K562 (cell line): ENCODE measurements at regions not wholly inside any gene's neighbourhood (a gene's known extent, or its start where the extent isn't known, plus 50 kb on each side); places are given as distances from the start of the nearest gene placed in this dataset.

ENCODE experiments used
- ATAC-seq: fragments of 200-7000 bp; cut with Tn5 transposase; 3 replicates; pipeline ENCODE4 v1.9.1; 2020; ENCODE audit warnings: moderate library complexity
- BruUV-seq: library from RNA; stranded (reverse); fragments of 400-500 nt; replicated peaks from 2 replicates; lab custom pipeline; 2021; lab: Mats Ljungman, UMichigan
- CTCF ChIA-PET: fragments of 300-600 bp; formaldehyde crosslinking; extraction: SDS; loops from one replicate; lab custom pipeline; 2021; ENCODE audit warnings: low intra/inter-chr PET ratio; lab: Yijun Ruan, JAX
- POLR2A ChIA-PET: fragments of 300-600, 350-650 bp; sonication (Branson Sonifier 250); formaldehyde crosslinking; extraction: SDS; loops from one replicate; lab custom pipeline; 2021; ENCODE audit warnings: antibody characterized with exemption, inconsistent platforms; lab: Yijun Ruan, JAX
- DNase-seq, 4 experiments: peaks; one replicate each; pipeline versions ENCODE4 v3.0.0 to v3.0.0-alpha.2; 2011 to 2018; ENCODE audit warnings: low spot score in 3 of 4, mixed read lengths in 3 of 4; ENCODE audit errors: extremely low read depth in 1 of 4
- FAIRE-seq: peaks from 2 replicates; lab custom pipeline; 2011; peaks lifted over from hg19 to GRCh38; lab: Jason Lieb, UNC
- H2AFZ ChIP-seq: 2 replicates; pipeline ENCODE4 v1.6.0; 2011; ENCODE audit warnings: low read depth, low read length, control low read depth, inconsistent platforms
- H3K27ac ChIP-seq: fragments of 200-600 bp; 3 replicates; pipeline ENCODE4 v1.8.0; 2011; ENCODE audit warnings: low read depth, mild to moderate bottlenecking, control low read depth, inconsistent platforms, low read length, moderate library complexity, mixed read lengths; ENCODE audit errors: extremely low read depth
- H3K27me3 ChIP-seq, 2 experiments: fragments of 300-600 bp in 1 of 2; 2 replicates in 1 of 2; 3 replicates in 1 of 2; pipeline versions ENCODE4 v1.6.0 to v1.8.0; 2011; ENCODE audit warnings: inconsistent platforms in 2 of 2, low read length in 2 of 2, mild to moderate bottlenecking in 1 of 2, mixed read lengths in 1 of 2, moderate library complexity in 1 of 2; ENCODE audit not compliant: control insufficient read depth in 2 of 2, insufficient read depth in 2 of 2
- H3K36me3 ChIP-seq: fragments of 300-600 bp; 3 replicates; pipeline ENCODE4 v1.8.0; 2011; ENCODE audit warnings: mild to moderate bottlenecking, low read length, inconsistent platforms; ENCODE audit not compliant: control insufficient read depth, insufficient read depth
- H3K4me1 ChIP-seq, 2 experiments: fragments of 200-600 bp in 1 of 2; replicated peaks in 1 of 2; 2 replicates in 1 of 2; 3 replicates in 1 of 2; pipeline versions ENCODE4 v1.5.1 to v1.8.0; 2011; ENCODE audit warnings: inconsistent platforms in 2 of 2, low read length in 2 of 2, mild to moderate bottlenecking in 1 of 2, mixed read lengths in 1 of 2, moderate library complexity in 1 of 2; ENCODE audit not compliant: control insufficient read depth in 2 of 2, insufficient read depth in 2 of 2
- H3K4me2 ChIP-seq: 2 replicates; pipeline ENCODE4 v1.6.1; 2011; ENCODE audit warnings: low read length, control low read depth, inconsistent platforms, mixed read lengths; ENCODE audit not compliant: insufficient read depth
- H3K4me3 ChIP-seq: fragments of 200-600 bp; sonication (generic), shearing (Covaris generic); 2 replicates; pipeline ENCODE4 v1.5.1; 2016; ENCODE audit warnings: control low read depth, inconsistent platforms
- H3K79me2 ChIP-seq: fragments of 200-600 bp; 3 replicates; pipeline ENCODE4 v1.8.0; 2011; ENCODE audit warnings: low read length, inconsistent platforms; ENCODE audit not compliant: control insufficient read depth, insufficient read depth
- H3K9ac ChIP-seq, 2 experiments: 2 replicates each; pipeline versions ENCODE4 v1.6.0 to v1.6.1; 2011; ENCODE audit warnings: low read depth in 2 of 2, low read length in 2 of 2, control low read depth in 1 of 2, inconsistent platforms in 1 of 2, mild to moderate bottlenecking in 1 of 2, mixed read lengths in 1 of 2; ENCODE audit not compliant: insufficient read depth in 1 of 2
- H3K9me1 ChIP-seq: one replicate; pipeline ENCODE4 v1.6.0; 2011; ENCODE audit warnings: inconsistent platforms, mild to moderate bottlenecking, low read length, moderate library complexity; ENCODE audit not compliant: control insufficient read depth, insufficient read depth
- H3K9me3 ChIP-seq: replicated peaks from 2 replicates; pipeline ENCODE4 v1.5.1; 2011; ENCODE audit warnings: low read depth, low read length, inconsistent platforms; ENCODE audit not compliant: control insufficient read depth, insufficient read depth
- H4K20me1 ChIP-seq: replicated peaks from 2 replicates; pipeline ENCODE4 v1.6.1; 2011; ENCODE audit warnings: low read length, inconsistent platforms, mixed read lengths; ENCODE audit not compliant: control insufficient read depth, insufficient read depth
- BRCA1 ChIP-seq, 2 experiments: fragments of 450-650 bp in 1 of 2; sonication (generic) in 1 of 2; formaldehyde crosslinking in 1 of 2; IDR thresholded peaks; 2 replicates each; pipeline versions ENCODE4 v1.5.0 to v1.6.1; 2017 to 2020; ENCODE audit warnings: mild to moderate bottlenecking in 1 of 2, missing genetic modification reagents in 1 of 2
- ETS2 ChIP-seq: IDR thresholded peaks from 2 replicates; pipeline ENCODE4 v1.6.1; 2016; ENCODE audit warnings: borderline replicate concordance, missing genetic modification characterization, mild to moderate bottlenecking, moderate library complexity, missing compliant biosample characterization; ENCODE audit not compliant: poor library complexity, severe bottlenecking
- ETV6 ChIP-seq, 3 experiments: fragments of 150-350 bp in 1 of 3; sonication (generic) in 1 of 3; formaldehyde crosslinking in 1 of 3; IDR thresholded peaks; 2 replicates each; pipeline versions ENCODE4 v1.6.1 to v1.8.0; 2014 to 2022; ENCODE audit warnings: borderline replicate concordance in 2 of 3, low read depth in 2 of 3, antibody characterized with exemption in 1 of 3, low read length in 1 of 3, mild to moderate bottlenecking in 1 of 3, missing genetic modification reagents in 1 of 3
- FIP1L1 ChIP-seq: fragments of 200-400 bp; formaldehyde crosslinking; IDR thresholded peaks from 2 replicates; pipeline ENCODE4 v1.6.1; 2018; ENCODE audit warnings: mild to moderate bottlenecking, low read depth, low read length; ENCODE audit not compliant: poor library complexity, severe bottlenecking
- GTF2A2 ChIP-seq: IDR thresholded peaks from 2 replicates; pipeline ENCODE4 v1.6.1; 2016; ENCODE audit warnings: mild to moderate bottlenecking, missing genetic modification characterization, missing compliant biosample characterization
- HNRNPK ChIP-seq: fragments of 200-400 bp; formaldehyde crosslinking; IDR thresholded peaks from one replicate; pipeline ENCODE4 v1.6.1; 2018; ENCODE audit warnings: mild to moderate bottlenecking, low read depth, low read length; ENCODE audit not compliant: poor library complexity, severe bottlenecking
- MCM5 ChIP-seq: fragments of 450-650 bp; IDR thresholded peaks from 2 replicates; pipeline ENCODE4 v1.6.1; 2016; ENCODE audit warnings: low read depth
- NFE2 ChIP-seq: IDR thresholded peaks from 2 replicates; pipeline ENCODE4 v1.6.1; 2014; ENCODE audit warnings: antibody characterized with exemption, low read depth
- NR4A1 ChIP-seq, 2 experiments: fragments of 250-450 bp in 1 of 2; fragments of 450-650 bp in 1 of 2; sonication (Bioruptor Pico) in 1 of 2; IDR thresholded peaks; 2 replicates each; pipeline versions ENCODE4 v1.4.0 to v1.6.1; 2016 to 2020; ENCODE audit warnings: mild to moderate bottlenecking in 2 of 2, missing compliant biosample characterization in 1 of 2, missing genetic modification characterization in 1 of 2, moderate library complexity in 1 of 2
- PML ChIP-seq: IDR thresholded peaks from 2 replicates; pipeline ENCODE4 v1.6.1; 2012; ENCODE audit warnings: low read length, inconsistent platforms
- TBL1XR1 ChIP-seq, 2 experiments: IDR thresholded peaks; 2 replicates each; pipeline ENCODE4 v1.6.1; 2012; ENCODE audit warnings: improper control_type of control experiment in 2 of 2, low read length in 2 of 2, mild to moderate bottlenecking in 1 of 2
- YY1 ChIP-seq, 3 experiments: IDR thresholded peaks; 2 replicates each; pipeline ENCODE4 v1.6.1; 2011; ENCODE audit warnings: low read length in 2 of 3, mild to moderate bottlenecking in 2 of 3, moderate library complexity in 2 of 3, borderline replicate concordance in 1 of 3, control low read depth in 1 of 3, low read depth in 1 of 3; ENCODE audit not compliant: insufficient read depth in 3 of 3, insufficient replicate concordance in 2 of 3, control insufficient read depth in 1 of 3, insufficient read length in 1 of 3; ENCODE audit errors: extremely low read depth in 1 of 3
- ZFPM2 ChIP-seq: fragments of 250-450 bp; sonication (Bioruptor Pico); IDR thresholded peaks from 2 replicates; pipeline ENCODE4 v1.5.1; 2022; ENCODE audit warnings: mild to moderate bottlenecking
- ZNF175 ChIP-seq: fragments of 200-800 bp; sonication (Bioruptor generic); IDR thresholded peaks from 2 replicates; pipeline ENCODE4 v1.6.1; 2016; ENCODE audit warnings: low read depth, mild to moderate bottlenecking, missing genetic modification characterization, missing compliant biosample characterization
- ZNF717 ChIP-seq: fragments of 250-450 bp; sonication (Bioruptor Pico); IDR thresholded peaks from 2 replicates; pipeline ENCODE4 v1.5.0; 2021
- WGBS: fragments of 100-300 bp; shearing (Covaris generic); methylation state at CpG from one replicate; pipeline ENCODE4 v1.1.6; 2016; ENCODE audit warnings: low coverage, mixed read lengths; ENCODE audit not compliant: insufficient coverage; ENCODE audit errors: missing lambda C conversion rate; 5-methylcytosine and 5-hydroxymethylcytosine counted together
- in situ Hi-C: fragments of 300-500 bp; cut with MboI; formaldehyde crosslinking; loops from 4 replicates; pipeline ENCODE4 v1.15.0; 2018; ENCODE audit warnings: inconsistent platforms, mixed read lengths
- intact Hi-C: fragments of 100-400 bp; cut with micrococcal nuclease; formaldehyde crosslinking; loops from 2 replicates; pipeline ENCODE4 v1.14.2; 2022
- TF ChIP-seq, protein P1 (sequence below): sonication (generic); formaldehyde crosslinking; IDR thresholded peaks from 2 replicates; pipeline ENCODE4 v1.8.0; 2022; ENCODE audit warnings: missing genetic modification reagents, mild to moderate bottlenecking, borderline replicate concordance

DNA sequence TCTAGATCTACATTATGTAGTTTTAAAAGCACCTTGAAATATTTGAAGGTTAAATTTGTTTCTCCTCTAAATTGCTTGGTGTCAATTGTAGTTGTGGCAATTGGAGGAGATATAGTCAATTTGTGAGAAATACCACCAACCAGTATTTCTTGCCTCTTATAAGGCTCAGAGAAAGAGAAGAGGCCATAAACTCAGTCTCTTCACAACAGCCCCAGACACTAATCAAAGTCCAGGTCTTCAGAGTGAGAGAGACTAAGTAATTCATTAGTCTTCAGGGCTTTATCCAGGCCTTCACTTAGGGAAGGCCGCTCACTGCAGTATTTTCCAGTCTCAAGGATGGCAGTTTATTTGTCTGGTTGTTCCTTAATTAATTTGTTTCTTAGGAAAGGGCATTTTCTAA lies 168.0 kb upstream of the RGMB start:
- Histone ChIP-seq H3K27me3 (no peaks in the 10 kb centered on the region), H3K27ac (no peak overlapping the region), H3K9me1 (no peaks in the 10 kb centered on the region), H2AFZ (no peak overlapping the region), H3K4me3 (no peak overlapping the region), H3K4me2 (no peak overlapping the region), H4K20me1 (no peaks in the 10 kb centered on the region), H3K9me3 (no peaks in the 10 kb centered on the region), H3K9ac (no peak overlapping the region), H3K4me1 (no peaks in the 10 kb centered on the region)
- in situ Hi-C loops = no loop called here
- FAIRE-seq = no peak
- ATAC-seq = no peak
- CTCF ChIA-PET = no interaction called here
- intact Hi-C loops = no loop called here
- TF ChIP-seq, protein P1, sequence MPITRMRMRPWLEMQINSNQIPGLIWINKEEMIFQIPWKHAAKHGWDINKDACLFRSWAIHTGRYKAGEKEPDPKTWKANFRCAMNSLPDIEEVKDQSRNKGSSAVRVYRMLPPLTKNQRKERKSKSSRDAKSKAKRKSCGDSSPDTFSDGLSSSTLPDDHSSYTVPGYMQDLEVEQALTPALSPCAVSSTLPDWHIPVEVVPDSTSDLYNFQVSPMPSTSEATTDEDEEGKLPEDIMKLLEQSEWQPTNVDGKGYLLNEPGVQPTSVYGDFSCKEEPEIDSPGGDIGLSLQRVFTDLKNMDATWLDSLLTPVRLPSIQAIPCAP (CRISPR knock-in tag) = no peak
- TF ChIP-seq NR4A1 (CRISPR knock-in tag; IDR thresholded peaks at IDR 0.05) (no peak), NR4A1 (tag; IDR thresholded peaks at IDR 0.05) (no peak), HNRNPK (no peak)
- TF ChIP-seq, all 486 proteins: peak for 0
- WGBS = 0% methylated on average over 1 of the region's 1 CpG
- POLR2A ChIA-PET = no interaction called here
- no TSS peak for BruUV-seq
- Histone ChIP-seq H3K79me2 (no peaks in the 10 kb centered on the region), H3K36me3 (no peaks in the 10 kb centered on the region)
- DNase-seq = no peak

GRCh38 chr5:98606961-98607360 lies 166.5 kb upstream of the RGMB start:
- Histone ChIP-seq H3K9me3 (no peaks in the 10 kb centered on the region), H3K4me1 (no peaks in the 10 kb centered on the region), H4K20me1 (no peaks in the 10 kb centered on the region), H3K27ac (no peak overlapping the region), H3K27me3 (no peaks in the 10 kb centered on the region), H3K4me3 (no peak overlapping the region), H2AFZ (no peak overlapping the region), H3K79me2 (no peaks in the 10 kb centered on the region), H3K4me2 (no peak overlapping the region), H3K9me1 (no peaks in the 10 kb centered on the region), H3K9ac (no peak overlapping the region), H3K36me3 (no peaks in the 10 kb centered on the region)
- ATAC-seq = no peak
- DNase-seq = no peak
- WGBS = 2% methylated on average over 2 of the region's 2 CpGs
- CTCF ChIA-PET = no interaction called here
- intact Hi-C loops (no loop called here), in situ Hi-C loops (no loop called here)
- no peak for FAIRE-seq
- BruUV-seq = no TSS peak
- POLR2A ChIA-PET = no interaction called here
- TF ChIP-seq GTF2A2 (tag) (no peak), ZNF717 (CRISPR knock-in tag) (no peak), YY1 (IDR thresholded peaks at IDR 0.05; ENCODE audit: borderline replicate concordance in 1 of 3, control insufficient read depth in 1 of 3, extremely low read depth in 1 of 3, insufficient read depth in 3 of 3, insufficient read length in 1 of 3, insufficient replicate concordance in 2 of 3, low read depth in 1 of 3, low read length in 2 of 3) (no peak), FIP1L1 (no peak), NFE2 (no peak), MCM5 (no peak), ETV6 (IDR thresholded peaks at IDR 0.05; ENCODE audit: borderline replicate concordance in 1 of 2, low read depth in 2 of 2, low read length in 1 of 2) (no peak), ETV6 (CRISPR knock-in tag; IDR thresholded peaks at IDR 0.05; ENCODE audit: borderline replicate concordance) (no peak), ZFPM2 (CRISPR knock-in tag) (no peak), PML (no peak), BRCA1 (IDR thresholded peaks at IDR 0.05) (no peak), BRCA1 (CRISPR knock-in tag; IDR thresholded peaks at IDR 0.05) (no peak), TBL1XR1 (IDR thresholded peaks at IDR 0.05; ENCODE audit: low read length in 2 of 2) (no peak), ETS2 (tag) (no peak), ZNF175 (CRISPR knock-in tag) (no peak)
